GM23338 (cell line): ENCODE measurements at regions not wholly inside any gene's neighbourhood (a gene's known extent, or its start where the extent isn't known, plus 50 kb on each side); places are given as distances from the start of the nearest gene placed in this dataset.

Source experiments
- ATAC-seq: fragments of 200-7000 bp; cut with Tn5 transposase; 3 replicates; pipeline ENCODE4 v1.9.1; 2020
- DNase-seq: peaks from one replicate; pipeline ENCODE4 v3.0.0-alpha.2; 2015; ENCODE audit warnings: low spot score
- H2AFZ ChIP-seq: fragments of 200-600 bp; sonication (generic); 2 replicates; pipeline ENCODE4 v1.8.0; 2016; ENCODE audit warnings: antibody characterized with exemption, mild to moderate bottlenecking, moderate library complexity
- H3F3A ChIP-seq: fragments of 200-600 bp; sonication (generic); replicated peaks from 2 replicates; pipeline ENCODE4 v1.8.0; 2017; ENCODE audit warnings: antibody characterized with exemption, mixed run types, low read depth
- H3K27ac ChIP-seq: fragments of 200-600 bp; sonication (generic); 2 replicates; pipeline ENCODE4 v1.6.1; 2016; ENCODE audit warnings: low read depth
- H3K27me3 ChIP-seq: fragments of 200-600 bp; sonication (generic); 2 replicates; pipeline ENCODE4 v1.8.0; 2016; ENCODE audit warnings: mild to moderate bottlenecking, mixed run types, moderate library complexity; ENCODE audit not compliant: insufficient read depth
- H3K36me3 ChIP-seq: fragments of 200-600 bp; sonication (generic); 2 replicates; pipeline ENCODE4 v1.8.0; 2016; ENCODE audit warnings: mild to moderate bottlenecking; ENCODE audit not compliant: insufficient read depth
- H3K4me1 ChIP-seq: fragments of 200-600 bp; sonication (generic); 2 replicates; pipeline ENCODE4 v1.8.0; 2016; ENCODE audit warnings: mild to moderate bottlenecking, moderate library complexity; ENCODE audit not compliant: insufficient read depth
- H3K4me2 ChIP-seq: fragments of 200-600 bp; sonication (generic); 2 replicates; pipeline ENCODE4 v1.7.1; 2017; ENCODE audit warnings: mixed run types
- H3K4me3 ChIP-seq: fragments of 200-600 bp; sonication (generic); 2 replicates; pipeline ENCODE4 v1.6.1; 2016; ENCODE audit warnings: mixed run types
- H3K79me2 ChIP-seq: fragments of 200-600 bp; sonication (generic); replicated peaks from 2 replicates; pipeline ENCODE4 v1.8.0; 2017; ENCODE audit warnings: mild to moderate bottlenecking; ENCODE audit not compliant: insufficient read depth
- H3K9me2 ChIP-seq: fragments of 200-600 bp; sonication (generic); 2 replicates; pipeline ENCODE4 v1.8.0; 2017; ENCODE audit not compliant: insufficient read depth
- H4K20me1 ChIP-seq: fragments of 200-600 bp; sonication (generic); replicated peaks from 2 replicates; pipeline ENCODE4 v1.8.0; 2017; ENCODE audit warnings: mild to moderate bottlenecking; ENCODE audit not compliant: insufficient read depth
- H3K27ac Mint-ChIP-seq: 2 replicates; pipeline ENCODE4 v1.8.0; 2020; ENCODE audit warnings: inconsistent platforms, mild to moderate bottlenecking, moderate library complexity, mixed read lengths
- H3K27me3 Mint-ChIP-seq: 3 replicates; pipeline ENCODE4 v1.8.0; 2022; ENCODE audit warnings: low read depth, mild to moderate bottlenecking, moderate library complexity, mixed read lengths, inconsistent platforms; ENCODE audit not compliant: insufficient read depth, poor library complexity
- H3K36me3 Mint-ChIP-seq: 3 replicates; pipeline ENCODE4 v1.8.0; 2021; ENCODE audit warnings: low read depth, mild to moderate bottlenecking, inconsistent platforms, moderate library complexity, mixed read lengths
- H3K4me1 Mint-ChIP-seq: 3 replicates; pipeline ENCODE4 v1.8.0; 2020; ENCODE audit warnings: mild to moderate bottlenecking, inconsistent platforms, mixed read lengths
- H3K4me3 Mint-ChIP-seq: 3 replicates; pipeline ENCODE4 v1.8.0; 2021; ENCODE audit warnings: moderate library complexity, mild to moderate bottlenecking, inconsistent platforms, mixed read lengths
- H3K9me3 Mint-ChIP-seq: 3 replicates; pipeline ENCODE4 v1.8.0; 2020; ENCODE audit warnings: moderate library complexity, mild to moderate bottlenecking, inconsistent platforms, mixed read lengths
- CREB1 ChIP-seq: fragments of 250-450 bp; sonication (Bioruptor Pico); IDR thresholded peaks from 2 replicates; pipeline ENCODE4 v1.5.0; 2020; ENCODE audit warnings: low read depth, mild to moderate bottlenecking, moderate library complexity
- EZH2 ChIP-seq: fragments of 200-600 bp; sonication (generic); IDR thresholded peaks from one replicate; pipeline ENCODE4 v1.8.0; 2017; ENCODE audit warnings: antibody characterized with exemption, mild to moderate bottlenecking, low read depth; ENCODE audit not compliant: unreplicated experiment
- EZH2phosphoT487 ChIP-seq: fragments of 200-600 bp; sonication (generic); IDR thresholded peaks from one replicate; pipeline ENCODE4 v1.8.1; 2018; ENCODE audit warnings: antibody characterized with exemption; ENCODE audit not compliant: unreplicated experiment
- JUNB ChIP-seq: IDR thresholded peaks from one replicate; pipeline ENCODE4 v1.6.1; 2016; ENCODE audit warnings: antibody characterized with exemption; ENCODE audit not compliant: unreplicated experiment
- NANOG ChIP-seq: IDR thresholded peaks from 2 replicates; pipeline ENCODE4 v1.6.1; 2016; ENCODE audit warnings: antibody characterized with exemption, borderline replicate concordance
- POLR2AphosphoS5 ChIP-seq: IDR thresholded peaks from 2 replicates; pipeline ENCODE4 v1.6.1; 2016; ENCODE audit warnings: antibody characterized with exemption, low read depth
- STAT1 ChIP-seq: IDR thresholded peaks from one replicate; pipeline ENCODE4 v1.6.1; 2016; ENCODE audit warnings: antibody characterized with exemption; ENCODE audit not compliant: unreplicated experiment
- ZNF114 ChIP-seq: fragments of 250-450 bp; sonication (Bioruptor Pico); IDR thresholded peaks from 2 replicates; pipeline ENCODE4 v1.5.0; 2020; ENCODE audit warnings: mild to moderate bottlenecking, moderate library complexity
- ZNF331 ChIP-seq: fragments of 250-450 bp; sonication (Bioruptor Pico); IDR thresholded peaks from 2 replicates; pipeline ENCODE4 v1.5.0; 2020; ENCODE audit warnings: low read depth, mild to moderate bottlenecking, moderate library complexity
- TF ChIP-seq, protein P1 (sequence below): fragments of 250-450 bp; sonication (Bioruptor Pico); IDR thresholded peaks from 2 replicates; pipeline ENCODE4 v1.5.0; 2020; ENCODE audit warnings: mild to moderate bottlenecking, moderate library complexity
- TF ChIP-seq, protein P2 (sequence below): IDR thresholded peaks from 2 replicates; pipeline ENCODE4 v1.6.1; 2016; ENCODE audit warnings: antibody characterized with exemption
- TF ChIP-seq, protein P3 (sequence below): IDR thresholded peaks from one replicate; pipeline ENCODE4 v1.6.1; 2018; ENCODE audit warnings: antibody characterized with exemption; ENCODE audit not compliant: unreplicated experiment
- TF ChIP-seq, protein P4 (sequence below), 2 experiments: fragments of 200-600 bp in 1 of 2; sonication (generic) in 1 of 2; conservative IDR thresholded peaks; 2 replicates each; pipeline versions ENCODE4 v1.5.1 to v1.6.1; 2016 to 2017; ENCODE audit warnings: antibody characterized with exemption in 2 of 2, low read depth in 2 of 2, mild to moderate bottlenecking in 2 of 2, moderate library complexity in 1 of 2

GRCh38 chr14:25140411-25140810 is 90.5 kb upstream of the STXBP6 start:
- no peak overlapping the region for H3K27ac Mint-ChIP-seq

More at GRCh38 chr14:25140411-25140810, 90.5 kb upstream of the STXBP6 start:
- no peaks in the 10 kb centered on the region for H3K4me1 ChIP-seq
- H3K9me2 ChIP-seq, result no peaks in the 10 kb centered on the region
- no peak for DNase-seq
- H3K79me2 ChIP-seq, result no peaks in the 10 kb centered on the region
- H3K36me3 ChIP-seq, result no peaks in the 10 kb centered on the region
- H3K4me3 ChIP-seq, result no peak overlapping the region
- Mint-ChIP-seq H3K9me3 (peaks cover 11% of the 10 kb centered on the region; the same call in 2 of the 3 replicates), H3K36me3 (no peaks in the 10 kb centered on the region), H3K4me1 (0 out of 3 replicates have a peak, but pooled peaks cover 2% of the 10 kb centered on the region), H3K4me3 (no peak overlapping the region), H3K27me3 (no peaks in the 10 kb centered on the region)
- no peak for ATAC-seq
- no peak overlapping the region for H3K27ac ChIP-seq
- no peaks in the 10 kb centered on the region for H3F3A ChIP-seq
- no peak overlapping the region for H2AFZ ChIP-seq
- H3K4me2 ChIP-seq, result no peak overlapping the region
- no peaks in the 10 kb centered on the region for H3K27me3 ChIP-seq
- no peaks in the 10 kb centered on the region for H4K20me1 ChIP-seq
- no peak for TF ChIP-seq STAT1
- TF ChIP-seq CREB1, result no peak
- TF ChIP-seq, protein P1, sequence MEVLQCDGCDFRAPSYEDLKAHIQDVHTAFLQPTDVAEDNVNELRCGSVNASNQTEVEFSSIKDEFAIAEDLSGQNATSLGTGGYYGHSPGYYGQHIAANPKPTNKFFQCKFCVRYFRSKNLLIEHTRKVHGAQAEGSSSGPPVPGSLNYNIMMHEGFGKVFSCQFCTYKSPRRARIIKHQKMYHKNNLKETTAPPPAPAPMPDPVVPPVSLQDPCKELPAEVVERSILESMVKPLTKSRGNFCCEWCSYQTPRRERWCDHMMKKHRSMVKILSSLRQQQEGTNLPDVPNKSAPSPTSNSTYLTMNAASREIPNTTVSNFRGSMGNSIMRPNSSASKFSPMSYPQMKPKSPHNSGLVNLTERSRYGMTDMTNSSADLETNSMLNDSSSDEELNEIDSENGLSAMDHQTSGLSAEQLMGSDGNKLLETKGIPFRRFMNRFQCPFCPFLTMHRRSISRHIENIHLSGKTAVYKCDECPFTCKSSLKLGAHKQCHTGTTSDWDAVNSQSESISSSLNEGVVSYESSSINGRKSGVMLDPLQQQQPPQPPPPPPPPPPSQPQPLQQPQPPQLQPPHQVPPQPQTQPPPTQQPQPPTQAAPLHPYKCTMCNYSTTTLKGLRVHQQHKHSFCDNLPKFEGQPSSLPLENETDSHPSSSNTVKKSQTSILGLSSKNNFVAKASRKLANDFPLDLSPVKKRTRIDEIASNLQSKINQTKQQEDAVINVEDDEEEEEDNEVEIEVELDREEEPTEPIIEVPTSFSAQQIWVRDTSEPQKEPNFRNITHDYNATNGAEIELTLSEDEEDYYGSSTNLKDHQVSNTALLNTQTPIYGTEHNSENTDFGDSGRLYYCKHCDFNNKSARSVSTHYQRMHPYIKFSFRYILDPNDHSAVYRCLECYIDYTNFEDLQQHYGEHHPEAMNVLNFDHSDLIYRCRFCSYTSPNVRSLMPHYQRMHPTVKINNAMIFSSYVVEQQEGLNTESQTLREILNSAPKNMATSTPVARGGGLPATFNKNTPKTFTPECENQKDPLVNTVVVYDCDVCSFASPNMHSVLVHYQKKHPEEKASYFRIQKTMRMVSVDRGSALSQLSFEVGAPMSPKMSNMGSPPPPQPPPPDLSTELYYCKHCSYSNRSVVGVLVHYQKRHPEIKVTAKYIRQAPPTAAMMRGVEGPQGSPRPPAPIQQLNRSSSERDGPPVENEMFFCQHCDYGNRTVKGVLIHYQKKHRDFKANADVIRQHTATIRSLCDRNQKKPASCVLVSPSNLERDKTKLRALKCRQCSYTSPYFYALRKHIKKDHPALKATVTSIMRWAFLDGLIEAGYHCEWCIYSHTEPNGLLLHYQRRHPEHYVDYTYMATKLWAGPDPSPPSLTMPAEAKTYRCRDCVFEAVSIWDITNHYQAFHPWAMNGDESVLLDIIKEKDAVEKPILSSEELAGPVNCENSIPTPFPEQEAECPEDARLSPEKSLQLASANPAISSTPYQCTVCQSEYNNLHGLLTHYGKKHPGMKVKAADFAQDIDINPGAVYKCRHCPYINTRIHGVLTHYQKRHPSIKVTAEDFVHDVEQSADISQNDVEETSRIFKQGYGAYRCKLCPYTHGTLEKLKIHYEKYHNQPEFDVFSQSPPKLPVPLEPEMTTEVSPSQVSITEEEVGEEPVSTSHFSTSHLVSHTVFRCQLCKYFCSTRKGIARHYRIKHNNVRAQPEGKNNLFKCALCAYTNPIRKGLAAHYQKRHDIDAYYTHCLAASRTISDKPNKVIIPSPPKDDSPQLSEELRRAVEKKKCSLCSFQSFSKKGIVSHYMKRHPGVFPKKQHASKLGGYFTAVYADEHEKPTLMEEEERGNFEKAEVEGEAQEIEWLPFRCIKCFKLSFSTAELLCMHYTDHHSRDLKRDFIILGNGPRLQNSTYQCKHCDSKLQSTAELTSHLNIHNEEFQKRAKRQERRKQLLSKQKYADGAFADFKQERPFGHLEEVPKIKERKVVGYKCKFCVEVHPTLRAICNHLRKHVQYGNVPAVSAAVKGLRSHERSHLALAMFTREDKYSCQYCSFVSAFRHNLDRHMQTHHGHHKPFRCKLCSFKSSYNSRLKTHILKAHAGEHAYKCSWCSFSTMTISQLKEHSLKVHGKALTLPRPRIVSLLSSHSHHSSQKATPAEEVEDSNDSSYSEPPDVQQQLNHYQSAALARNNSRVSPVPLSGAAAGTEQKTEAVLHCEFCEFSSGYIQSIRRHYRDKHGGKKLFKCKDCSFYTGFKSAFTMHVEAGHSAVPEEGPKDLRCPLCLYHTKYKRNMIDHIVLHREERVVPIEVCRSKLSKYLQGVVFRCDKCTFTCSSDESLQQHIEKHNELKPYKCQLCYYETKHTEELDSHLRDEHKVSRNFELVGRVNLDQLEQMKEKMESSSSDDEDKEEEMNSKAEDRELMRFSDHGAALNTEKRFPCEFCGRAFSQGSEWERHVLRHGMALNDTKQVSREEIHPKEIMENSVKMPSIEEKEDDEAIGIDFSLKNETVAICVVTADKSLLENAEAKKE (CRISPR knock-in tag), result no peak
- TF ChIP-seq, protein P2, sequence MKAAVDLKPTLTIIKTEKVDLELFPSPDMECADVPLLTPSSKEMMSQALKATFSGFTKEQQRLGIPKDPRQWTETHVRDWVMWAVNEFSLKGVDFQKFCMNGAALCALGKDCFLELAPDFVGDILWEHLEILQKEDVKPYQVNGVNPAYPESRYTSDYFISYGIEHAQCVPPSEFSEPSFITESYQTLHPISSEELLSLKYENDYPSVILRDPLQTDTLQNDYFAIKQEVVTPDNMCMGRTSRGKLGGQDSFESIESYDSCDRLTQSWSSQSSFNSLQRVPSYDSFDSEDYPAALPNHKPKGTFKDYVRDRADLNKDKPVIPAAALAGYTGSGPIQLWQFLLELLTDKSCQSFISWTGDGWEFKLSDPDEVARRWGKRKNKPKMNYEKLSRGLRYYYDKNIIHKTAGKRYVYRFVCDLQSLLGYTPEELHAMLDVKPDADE, result no peak
- TF ChIP-seq, protein P3, sequence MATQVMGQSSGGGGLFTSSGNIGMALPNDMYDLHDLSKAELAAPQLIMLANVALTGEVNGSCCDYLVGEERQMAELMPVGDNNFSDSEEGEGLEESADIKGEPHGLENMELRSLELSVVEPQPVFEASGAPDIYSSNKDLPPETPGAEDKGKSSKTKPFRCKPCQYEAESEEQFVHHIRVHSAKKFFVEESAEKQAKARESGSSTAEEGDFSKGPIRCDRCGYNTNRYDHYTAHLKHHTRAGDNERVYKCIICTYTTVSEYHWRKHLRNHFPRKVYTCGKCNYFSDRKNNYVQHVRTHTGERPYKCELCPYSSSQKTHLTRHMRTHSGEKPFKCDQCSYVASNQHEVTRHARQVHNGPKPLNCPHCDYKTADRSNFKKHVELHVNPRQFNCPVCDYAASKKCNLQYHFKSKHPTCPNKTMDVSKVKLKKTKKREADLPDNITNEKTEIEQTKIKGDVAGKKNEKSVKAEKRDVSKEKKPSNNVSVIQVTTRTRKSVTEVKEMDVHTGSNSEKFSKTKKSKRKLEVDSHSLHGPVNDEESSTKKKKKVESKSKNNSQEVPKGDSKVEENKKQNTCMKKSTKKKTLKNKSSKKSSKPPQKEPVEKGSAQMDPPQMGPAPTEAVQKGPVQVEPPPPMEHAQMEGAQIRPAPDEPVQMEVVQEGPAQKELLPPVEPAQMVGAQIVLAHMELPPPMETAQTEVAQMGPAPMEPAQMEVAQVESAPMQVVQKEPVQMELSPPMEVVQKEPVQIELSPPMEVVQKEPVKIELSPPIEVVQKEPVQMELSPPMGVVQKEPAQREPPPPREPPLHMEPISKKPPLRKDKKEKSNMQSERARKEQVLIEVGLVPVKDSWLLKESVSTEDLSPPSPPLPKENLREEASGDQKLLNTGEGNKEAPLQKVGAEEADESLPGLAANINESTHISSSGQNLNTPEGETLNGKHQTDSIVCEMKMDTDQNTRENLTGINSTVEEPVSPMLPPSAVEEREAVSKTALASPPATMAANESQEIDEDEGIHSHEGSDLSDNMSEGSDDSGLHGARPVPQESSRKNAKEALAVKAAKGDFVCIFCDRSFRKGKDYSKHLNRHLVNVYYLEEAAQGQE, result no peak
- TF ChIP-seq NANOG, result no peak
- no peak for TF ChIP-seq EZH2
- TF ChIP-seq EZH2phosphoT487, result no peak
- TF ChIP-seq ZNF331 (CRISPR knock-in tag), result no peak
- no peak for TF ChIP-seq POLR2AphosphoS5
- TF ChIP-seq, protein P4, sequence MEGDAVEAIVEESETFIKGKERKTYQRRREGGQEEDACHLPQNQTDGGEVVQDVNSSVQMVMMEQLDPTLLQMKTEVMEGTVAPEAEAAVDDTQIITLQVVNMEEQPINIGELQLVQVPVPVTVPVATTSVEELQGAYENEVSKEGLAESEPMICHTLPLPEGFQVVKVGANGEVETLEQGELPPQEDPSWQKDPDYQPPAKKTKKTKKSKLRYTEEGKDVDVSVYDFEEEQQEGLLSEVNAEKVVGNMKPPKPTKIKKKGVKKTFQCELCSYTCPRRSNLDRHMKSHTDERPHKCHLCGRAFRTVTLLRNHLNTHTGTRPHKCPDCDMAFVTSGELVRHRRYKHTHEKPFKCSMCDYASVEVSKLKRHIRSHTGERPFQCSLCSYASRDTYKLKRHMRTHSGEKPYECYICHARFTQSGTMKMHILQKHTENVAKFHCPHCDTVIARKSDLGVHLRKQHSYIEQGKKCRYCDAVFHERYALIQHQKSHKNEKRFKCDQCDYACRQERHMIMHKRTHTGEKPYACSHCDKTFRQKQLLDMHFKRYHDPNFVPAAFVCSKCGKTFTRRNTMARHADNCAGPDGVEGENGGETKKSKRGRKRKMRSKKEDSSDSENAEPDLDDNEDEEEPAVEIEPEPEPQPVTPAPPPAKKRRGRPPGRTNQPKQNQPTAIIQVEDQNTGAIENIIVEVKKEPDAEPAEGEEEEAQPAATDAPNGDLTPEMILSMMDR (conservative IDR thresholded peaks at IDR 0.05; ENCODE audit: low read depth in 2 of 2), result no peak
- TF ChIP-seq JUNB, result no peak
- TF ChIP-seq ZNF114 (CRISPR knock-in tag), result no peak
